Smooth muscle cell (in vitro differentiated cells): ENCODE measurements at regions not wholly inside any gene's neighbourhood (a gene's known extent, or its start where the extent isn't known, plus 50 kb on each side); places are given as distances from the start of the nearest gene placed in this dataset.

Experiments used
- DNase-seq: peaks from one replicate; lab custom pipeline; 2025; ENCODE audit not compliant: unreplicated experiment; lab: John Stamatoyannopoulos, UW
- H2AFZ ChIP-seq: fragments of 200-600 bp; sonication (generic); 2 replicates; pipeline ENCODE4 v1.6.0; 2016; ENCODE audit warnings: antibody characterized with exemption, low read depth, mild to moderate bottlenecking
- H3F3A ChIP-seq: fragments of 200-600 bp; sonication (generic); 2 replicates; pipeline ENCODE4 v1.6.0; 2017; ENCODE audit warnings: antibody characterized with exemption, low read depth
- H3K27ac ChIP-seq: fragments of 200-600 bp; sonication (generic); 2 replicates; pipeline ENCODE4 v1.5.1; 2016; ENCODE audit warnings: low read depth, mild to moderate bottlenecking
- H3K27me3 ChIP-seq: fragments of 200-600 bp; sonication (generic); 2 replicates; pipeline ENCODE4 v1.6.1; 2016; ENCODE audit warnings: low read depth, mild to moderate bottlenecking
- H3K36me3 ChIP-seq: fragments of 200-600 bp; sonication (generic); 2 replicates; pipeline ENCODE4 v1.5.1; 2016; ENCODE audit warnings: low read depth
- H3K4me1 ChIP-seq: fragments of 200-600 bp; sonication (generic); 2 replicates; pipeline ENCODE4 v1.5.1; 2016; ENCODE audit warnings: low read depth
- H3K4me2 ChIP-seq: fragments of 200-600 bp; sonication (generic); 2 replicates; pipeline ENCODE4 v1.6.0; 2016; ENCODE audit warnings: mild to moderate bottlenecking
- H3K4me3 ChIP-seq: fragments of 200-600 bp; sonication (generic); 2 replicates; pipeline ENCODE4 v1.5.1; 2016; ENCODE audit warnings: mild to moderate bottlenecking
- H3K79me2 ChIP-seq: fragments of 200-600 bp; sonication (generic); 2 replicates; pipeline ENCODE4 v1.6.0; 2016; ENCODE audit warnings: low read depth, mild to moderate bottlenecking
- H3K9ac ChIP-seq: fragments of 200-600 bp; sonication (generic); 2 replicates; pipeline ENCODE4 v1.6.0; 2016; ENCODE audit warnings: low read depth
- H3K9me3 ChIP-seq: fragments of 200-600 bp; sonication (generic); replicated peaks from 2 replicates; pipeline ENCODE4 v1.5.1; 2016; ENCODE audit warnings: low read depth
- H4K20me1 ChIP-seq: fragments of 200-600 bp; sonication (generic); 2 replicates; pipeline ENCODE4 v1.6.0; 2016; ENCODE audit warnings: low read depth
- WGBS: methylation state at CpG from one replicate; pipeline ENCODE4 v1.1.7; 2016; ENCODE audit warnings: low lambda C conversion rate; 5-methylcytosine and 5-hydroxymethylcytosine counted together
- TF ChIP-seq, protein P1 (sequence below): fragments of 200-600 bp; sonication (generic); IDR thresholded peaks from 2 replicates; pipeline ENCODE4 v1.5.1; 2017; ENCODE audit warnings: borderline replicate concordance, mild to moderate bottlenecking, antibody characterized with exemption; ENCODE audit not compliant: insufficient read depth, poor library complexity, severe bottlenecking

DNA sequence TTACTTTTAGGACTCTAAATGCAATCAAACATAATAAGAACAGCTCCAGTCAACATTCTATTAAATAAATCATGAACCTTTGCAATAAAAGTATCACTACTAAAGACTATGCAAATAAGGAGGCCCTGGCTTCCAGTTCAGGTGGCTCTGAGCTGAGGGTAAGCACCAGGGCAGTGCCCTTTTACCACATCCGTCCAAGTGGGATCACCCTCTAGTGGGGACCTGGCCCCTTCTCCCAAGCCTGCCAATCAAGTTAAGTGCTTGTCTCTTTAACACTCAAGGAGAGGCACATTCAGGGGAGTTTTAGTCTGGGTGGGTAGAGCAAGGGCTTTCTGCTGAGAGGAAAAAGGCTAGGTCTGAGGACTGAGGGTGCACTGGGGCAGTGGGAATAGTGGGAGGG, 161.4 kb downstream of the TMEM200A start:
- H3K4me1 ChIP-seq = no peaks in the 10 kb centered on the region
- no peaks in the 10 kb centered on the region for H3F3A ChIP-seq
- H3K9me3 ChIP-seq = no peaks in the 10 kb centered on the region
- WGBS = 86% methylated on average over 1 of the region's 1 CpG
- H2AFZ ChIP-seq = no peak overlapping the region
- no peak overlapping the region for H3K27ac ChIP-seq
- no peak overlapping the region for H3K4me2 ChIP-seq
- no peak overlapping the region for H3K4me3 ChIP-seq
- H3K9ac ChIP-seq = no peak overlapping the region
- H4K20me1 ChIP-seq = no peaks in the 10 kb centered on the region
- TF ChIP-seq, protein P1, sequence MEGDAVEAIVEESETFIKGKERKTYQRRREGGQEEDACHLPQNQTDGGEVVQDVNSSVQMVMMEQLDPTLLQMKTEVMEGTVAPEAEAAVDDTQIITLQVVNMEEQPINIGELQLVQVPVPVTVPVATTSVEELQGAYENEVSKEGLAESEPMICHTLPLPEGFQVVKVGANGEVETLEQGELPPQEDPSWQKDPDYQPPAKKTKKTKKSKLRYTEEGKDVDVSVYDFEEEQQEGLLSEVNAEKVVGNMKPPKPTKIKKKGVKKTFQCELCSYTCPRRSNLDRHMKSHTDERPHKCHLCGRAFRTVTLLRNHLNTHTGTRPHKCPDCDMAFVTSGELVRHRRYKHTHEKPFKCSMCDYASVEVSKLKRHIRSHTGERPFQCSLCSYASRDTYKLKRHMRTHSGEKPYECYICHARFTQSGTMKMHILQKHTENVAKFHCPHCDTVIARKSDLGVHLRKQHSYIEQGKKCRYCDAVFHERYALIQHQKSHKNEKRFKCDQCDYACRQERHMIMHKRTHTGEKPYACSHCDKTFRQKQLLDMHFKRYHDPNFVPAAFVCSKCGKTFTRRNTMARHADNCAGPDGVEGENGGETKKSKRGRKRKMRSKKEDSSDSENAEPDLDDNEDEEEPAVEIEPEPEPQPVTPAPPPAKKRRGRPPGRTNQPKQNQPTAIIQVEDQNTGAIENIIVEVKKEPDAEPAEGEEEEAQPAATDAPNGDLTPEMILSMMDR = no peak
- H3K36me3 ChIP-seq = no peaks in the 10 kb centered on the region
- H3K79me2 ChIP-seq = no peaks in the 10 kb centered on the region
- no peaks in the 10 kb centered on the region for H3K27me3 ChIP-seq
- DNase-seq = no peak

DNA sequence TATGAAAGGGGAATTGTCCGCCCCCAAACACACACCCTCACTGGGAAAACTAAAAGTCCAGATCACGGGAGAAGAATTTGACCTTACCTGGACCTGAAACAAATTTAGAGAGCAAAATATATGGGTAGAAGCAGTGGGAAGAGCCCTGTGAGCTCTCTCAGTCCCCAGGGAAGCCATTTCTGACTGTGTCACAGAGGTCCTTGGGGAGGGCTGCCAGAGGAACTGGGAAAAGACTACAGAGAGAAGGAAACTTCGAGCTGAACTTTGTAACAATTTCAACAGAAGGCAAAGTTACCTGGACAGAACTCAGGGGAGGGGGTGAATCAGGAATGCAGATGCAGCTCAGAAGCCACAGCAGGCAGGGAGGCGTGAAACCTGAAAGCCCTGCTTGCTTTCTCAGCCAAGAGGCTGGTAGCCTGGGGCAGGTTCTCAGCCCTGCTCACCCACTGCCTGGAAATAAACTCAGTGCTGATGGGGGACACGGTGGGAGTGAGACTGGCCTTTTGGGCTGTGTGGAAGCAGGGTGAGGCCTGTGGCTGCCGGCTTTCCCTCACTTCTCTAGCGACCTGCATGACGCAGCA, 163.8 kb downstream of the TMEM200A start:
- Histone ChIP-seq H3K4me1 (no peaks in the 10 kb centered on the region), H3K79me2 (no peaks in the 10 kb centered on the region), H3K4me3 (no peak overlapping the region), H3K4me2 (no peak overlapping the region), H3K27ac (no peak overlapping the region), H3K36me3 (no peaks in the 10 kb centered on the region), H2AFZ (no peak overlapping the region), H3K9ac (no peak overlapping the region), H3K27me3 (no peaks in the 10 kb centered on the region), H4K20me1 (no peaks in the 10 kb centered on the region), H3F3A (no peaks in the 10 kb centered on the region), H3K9me3 (no peaks in the 10 kb centered on the region)
- TF ChIP-seq, protein P1 = no peak
- no peak for DNase-seq
- WGBS = 81% methylated on average over 8 of the region's 8 CpGs

DNA sequence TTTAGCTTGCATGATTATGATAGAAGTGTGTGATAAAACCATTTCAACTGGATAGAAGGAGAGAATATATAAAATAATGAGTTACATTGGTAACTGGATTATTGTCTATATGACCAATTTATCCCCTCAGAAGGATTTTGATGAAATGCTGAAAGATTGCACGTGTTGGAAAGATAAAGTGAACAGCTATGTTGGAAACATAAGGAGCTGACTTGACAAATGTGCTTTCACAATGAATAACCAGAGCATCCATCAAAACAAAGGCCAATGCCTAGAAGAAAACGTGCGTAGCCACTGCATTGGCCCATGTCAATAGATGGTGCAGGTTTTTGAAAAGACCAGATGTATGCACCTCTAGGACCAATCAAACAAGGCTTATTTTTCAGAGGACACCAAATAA, 168.8 kb downstream of the TMEM200A start:
- Histone ChIP-seq H3K79me2 (no peaks in the 10 kb centered on the region), H3K27me3 (no peaks in the 10 kb centered on the region), H3K36me3 (no peaks in the 10 kb centered on the region), H3K4me2 (no peak overlapping the region), H2AFZ (no peak overlapping the region), H3K9me3 (no peaks in the 10 kb centered on the region), H3K27ac (no peak overlapping the region), H3K4me3 (no peak overlapping the region), H4K20me1 (no peaks in the 10 kb centered on the region), H3F3A (no peaks in the 10 kb centered on the region), H3K9ac (no peak overlapping the region), H3K4me1 (no peaks in the 10 kb centered on the region)
- DNase-seq = no peak
- 91% methylated on average over 3 of the region's 3 CpGs for WGBS
- TF ChIP-seq, protein P1 = no peak

- H3F3A ChIP-seq = no peaks in the 10 kb centered on the region
- H2AFZ ChIP-seq = no peak overlapping the region
- no peak for DNase-seq
- H3K27me3 ChIP-seq = no peaks in the 10 kb centered on the region
- no peak overlapping the region for H3K27ac ChIP-seq
- TF ChIP-seq, protein P1 = no peak
- no peak overlapping the region for H3K4me3 ChIP-seq
- H3K9me3 ChIP-seq = no peaks in the 10 kb centered on the region
- no peaks in the 10 kb centered on the region for H3K36me3 ChIP-seq
- WGBS = 100% methylated on average over 2 of the region's 2 CpGs
- H3K79me2 ChIP-seq = no peaks in the 10 kb centered on the region
- no peak overlapping the region for H3K4me2 ChIP-seq
- H3K4me1 ChIP-seq = no peaks in the 10 kb centered on the region
- no peaks in the 10 kb centered on the region for H4K20me1 ChIP-seq
- H3K9ac ChIP-seq = no peak overlapping the region
Observed at GRCh38 chr6:130535242-130535641, 169.4 kb downstream of the TMEM200A start.
